Right lobe of liver (tissue), 6 donors: ENCODE measurements at regions not wholly inside any gene's neighbourhood (a gene's known extent, or its start where the extent isn't known, plus 50 kb on each side); places are given as distances from the start of the nearest gene placed in this dataset.
A peak's percentile ranks its signal among the peaks of the same experiment; 100 is the strongest.

ENCODE experiments used
- ATAC-seq, 4 donors: fragments of 200-7000 bp; cut with Tn5 transposase; one replicate each; pipeline ENCODE4 v1.9.1; 2020; ENCODE audit warnings: mild to moderate bottlenecking in 4 of 4, moderate library complexity in 4 of 4
- DNase-seq, 3 donors: peaks; one replicate each; pipeline ENCODE4 v3.0.0-alpha.2; 2020
- H3K27ac ChIP-seq, 3 donors: fragments of 200-600 bp; one replicate each; pipeline ENCODE4 v1.8.0; 2022
- H3K27me3 ChIP-seq, 2 donors: fragments of 200-600 bp; one replicate each; pipeline ENCODE4 v1.8.0; 2022
- H3K36me3 ChIP-seq, 4 donors: fragments of 200-600 bp; sonication (generic) in 1 of 4; one replicate each; pipeline versions ENCODE4 v1.5.1 to v1.8.0; 2017 to 2022; ENCODE audit warnings: control low read depth in 1 of 4
- H3K4me1 ChIP-seq, 4 donors: fragments of 200-600 bp; sonication (generic) in 1 of 4; one replicate each; pipeline versions ENCODE4 v1.5.1 to v1.8.0; 2017 to 2022; ENCODE audit warnings: control low read depth in 1 of 4
- H3K4me3 ChIP-seq, 3 donors: fragments of 200-600 bp; one replicate each; pipeline ENCODE4 v1.8.0; 2022
- H3K9me3 ChIP-seq, 4 donors: fragments of 200-600 bp; sonication (generic) in 1 of 4; one replicate each; pipeline versions ENCODE4 v1.5.1 to v1.8.0; 2017 to 2022; ENCODE audit warnings: control low read depth in 1 of 4
- CTCF ChIP-seq, 4 donors: fragments of 200-600 bp in 3 of 4; fragments of 450-650 bp in 1 of 4; IDR thresholded peaks; one replicate each; pipeline versions ENCODE4 v1.5.1 to v1.8.0; 2016 to 2022; ENCODE audit warnings: antibody characterized with exemption in 4 of 4, mild to moderate bottlenecking in 2 of 4
- POLR2A ChIP-seq: fragments of 450-650 bp; IDR thresholded peaks from one replicate; pipeline ENCODE4 v1.6.1; 2017; ENCODE audit warnings: antibody characterized with exemption, mild to moderate bottlenecking
- WGBS: methylation state at CpG from one replicate; pipeline ENCODE4 v1.1.6; 2018; ENCODE audit warnings: low coverage, low lambda C conversion rate; ENCODE audit not compliant: insufficient coverage; ENCODE audit errors: missing lambda C conversion rate; 5-methylcytosine and 5-hydroxymethylcytosine counted together
- intact Hi-C, 2 donors: fragments of 100-400 bp; cut with DNase I; formaldehyde crosslinking; loops; one replicate each; pipeline versions ENCODE4 v1.11.2 to v1.14.1; 2022
- donor health status: DM: no; HTN: yes; CAD: no.
- donor health status: DM: no; HTN: no; CAD: no.
- donor health status: DM: no; HTN: no; CAD: no.
- donor health status: DM: no; HTN: yes; CAD: no.
- donor health status: DM: no; HTN: yes; CAD: no.

- peak in 1 of 4 donors; percentile 38 for ATAC-seq
- DNase-seq, result no peak
- H3K36me3 ChIP-seq, result no peaks in the 10 kb centered on the region
- TF ChIP-seq CTCF (IDR thresholded peaks at IDR 0.05) (no peak), POLR2A (no peak)
- no peak overlapping the region for H3K4me3 ChIP-seq
- H3K4me1 ChIP-seq, result peaks cover 0 to 8% (median 3%) of the 10 kb centered on the region in 4 donors
- intact Hi-C loops, result no loop called here
- H3K27me3 ChIP-seq, result no peaks in the 10 kb centered on the region
- WGBS, result no CpG with 5 or more reads among the region's 1 CpG
- H3K9me3 ChIP-seq, result no peaks in the 10 kb centered on the region
- no peak overlapping the region for H3K27ac ChIP-seq
Measured at GRCh38 chr5:96318569-96319110, 114.4 kb downstream of the PCSK1 start.

DNA sequence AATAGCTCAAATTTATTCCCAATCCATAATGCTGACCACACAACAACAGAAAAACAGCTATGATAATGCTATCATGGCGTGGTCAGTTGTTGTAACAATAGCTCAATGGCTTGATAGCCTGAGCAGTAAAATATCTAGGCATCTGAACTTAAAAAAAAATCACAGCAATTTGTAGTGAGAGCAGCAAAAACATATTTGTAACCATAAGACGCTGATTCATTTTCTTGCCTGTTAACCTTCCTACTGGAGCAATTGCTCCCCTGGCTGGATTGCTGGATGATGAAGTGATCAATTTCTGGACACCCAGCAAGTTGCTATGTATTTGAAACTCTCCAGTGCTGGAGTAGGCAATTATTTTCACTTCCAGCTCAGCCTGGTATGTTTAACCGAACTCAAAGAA, 115.1 kb downstream of the PCSK1 start:
- 83% methylated on average over 3 of the region's 3 CpGs for WGBS
- no peak for DNase-seq
- peak in 1 of 4 donors; percentile 17 for ATAC-seq
- H3K36me3 ChIP-seq, result no peaks in the 10 kb centered on the region
- H3K9me3 ChIP-seq, result no peaks in the 10 kb centered on the region
- peaks cover 0 to 8% (median 3%) of the 10 kb centered on the region in 4 donors for H3K4me1 ChIP-seq
- TF ChIP-seq CTCF (IDR thresholded peaks at IDR 0.05) (no peak), POLR2A (no peak)
- H3K27ac ChIP-seq, result no peak overlapping the region
- H3K4me3 ChIP-seq, result no peak overlapping the region
- intact Hi-C loops, result no loop called here
- no peaks in the 10 kb centered on the region for H3K27me3 ChIP-seq

GRCh38 chr5:96316487-96316886, 116.6 kb downstream of the PCSK1 start:
- no peak for TF ChIP-seq CTCF (IDR thresholded peaks at IDR 0.05)
- TF ChIP-seq POLR2A, result no peak
- 31% methylated on average over 2 of the region's 2 CpGs for WGBS
- H3K4me1 ChIP-seq, result peaks cover 0 to 8% (median 3%) of the 10 kb centered on the region in 4 donors
- intact Hi-C loops, result no loop called here
- H3K36me3 ChIP-seq, result no peaks in the 10 kb centered on the region
- no peak overlapping the region for H3K4me3 ChIP-seq
- no peaks in the 10 kb centered on the region for H3K9me3 ChIP-seq
- no peak overlapping the region for H3K27ac ChIP-seq
- H3K27me3 ChIP-seq, result no peaks in the 10 kb centered on the region
- ATAC-seq (peak; percentile 73 to 93 (median 88)), DNase-seq (no peak)

- intact Hi-C loops, result no loop called here
- Histone ChIP-seq H3K4me3 (no peak overlapping the region), H3K4me1 (peaks cover 0 to 8% (median 3%) of the 10 kb centered on the region in 4 donors), H3K27me3 (no peaks in the 10 kb centered on the region), H3K27ac (no peak overlapping the region), H3K9me3 (no peaks in the 10 kb centered on the region), H3K36me3 (no peaks in the 10 kb centered on the region)
- no peak for DNase-seq
- no peak for TF ChIP-seq POLR2A
- peak in 3 of 4 donors; percentile 34 to 36 (median 35) for ATAC-seq
Measured at GRCh38 chr5:96316017-96316416, 117.0 kb downstream of the PCSK1 start.

GRCh38 chr5:96315431-96315830, 117.6 kb downstream of the PCSK1 start:
- H3K36me3 ChIP-seq, result no peaks in the 10 kb centered on the region
- H3K4me1 ChIP-seq, result peaks cover 0 to 8% (median 3%) of the 10 kb centered on the region in 4 donors
- H3K4me3 ChIP-seq, result no peak overlapping the region
- H3K27ac ChIP-seq, result no peak overlapping the region
- H3K27me3 ChIP-seq, result no peaks in the 10 kb centered on the region
- ATAC-seq (no peak), DNase-seq (no peak)
- H3K9me3 ChIP-seq, result no peaks in the 10 kb centered on the region
- intact Hi-C loops, result no loop called here
- no peak for TF ChIP-seq POLR2A
- no peak for TF ChIP-seq CTCF (IDR thresholded peaks at IDR 0.05)
